ENCODE measurements at regions not wholly inside any gene's neighbourhood (a gene's known extent, or its start where the extent isn't known, plus 50 kb on each side); places are given as distances from the start of the nearest gene placed in this dataset.
"Not testable (repeated sequence)": the region's sequence is repeated elsewhere in the genome, so short reads cannot be mapped to it uniquely, and the experiment has no call there.

DNA sequence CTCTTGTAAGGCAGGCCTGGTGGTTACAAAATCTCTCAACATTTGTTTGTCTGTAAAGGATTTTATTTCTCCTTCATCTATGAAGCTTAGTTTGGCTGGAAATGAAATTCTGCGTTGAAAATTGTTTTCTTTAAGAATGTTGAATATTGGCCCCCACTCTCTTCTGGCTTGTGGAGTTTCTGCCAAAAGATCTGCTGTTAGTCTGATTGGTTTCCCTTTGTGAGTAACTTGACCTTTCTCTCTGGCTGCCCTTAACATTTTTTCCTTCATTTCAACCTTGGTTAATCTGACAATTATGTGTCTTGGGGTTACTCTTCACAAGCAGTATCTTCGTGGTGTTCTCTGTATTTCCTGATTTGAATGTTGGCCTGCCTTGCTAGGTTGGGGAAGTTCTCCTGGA, 186.1 kb upstream of the ZNF32 start:
- not testable (repeated sequence) for TF ChIP-seq ZFP3 (CRISPR knock-in tag; IDR thresholded peaks at IDR 0.05); ESRRG (CRISPR knock-in tag; IDR thresholded peaks at IDR 0.05); ARNTL (CRISPR knock-in tag; IDR thresholded peaks at IDR 0.05; ENCODE audit: borderline replicate concordance, low read depth); ISL1 (CRISPR knock-in tag; IDR thresholded peaks at IDR 0.05)
- TF ChIP-seq, protein P1, sequence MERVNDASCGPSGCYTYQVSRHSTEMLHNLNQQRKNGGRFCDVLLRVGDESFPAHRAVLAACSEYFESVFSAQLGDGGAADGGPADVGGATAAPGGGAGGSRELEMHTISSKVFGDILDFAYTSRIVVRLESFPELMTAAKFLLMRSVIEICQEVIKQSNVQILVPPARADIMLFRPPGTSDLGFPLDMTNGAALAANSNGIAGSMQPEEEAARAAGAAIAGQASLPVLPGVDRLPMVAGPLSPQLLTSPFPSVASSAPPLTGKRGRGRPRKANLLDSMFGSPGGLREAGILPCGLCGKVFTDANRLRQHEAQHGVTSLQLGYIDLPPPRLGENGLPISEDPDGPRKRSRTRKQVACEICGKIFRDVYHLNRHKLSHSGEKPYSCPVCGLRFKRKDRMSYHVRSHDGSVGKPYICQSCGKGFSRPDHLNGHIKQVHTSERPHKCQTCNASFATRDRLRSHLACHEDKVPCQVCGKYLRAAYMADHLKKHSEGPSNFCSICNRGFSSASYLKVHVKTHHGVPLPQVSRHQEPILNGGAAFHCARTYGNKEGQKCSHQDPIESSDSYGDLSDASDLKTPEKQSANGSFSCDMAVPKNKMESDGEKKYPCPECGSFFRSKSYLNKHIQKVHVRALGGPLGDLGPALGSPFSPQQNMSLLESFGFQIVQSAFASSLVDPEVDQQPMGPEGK (CRISPR knock-in tag; IDR thresholded peaks at IDR 0.05; ENCODE audit: borderline replicate concordance): not testable (repeated sequence)
- TF ChIP-seq, protein P2, sequence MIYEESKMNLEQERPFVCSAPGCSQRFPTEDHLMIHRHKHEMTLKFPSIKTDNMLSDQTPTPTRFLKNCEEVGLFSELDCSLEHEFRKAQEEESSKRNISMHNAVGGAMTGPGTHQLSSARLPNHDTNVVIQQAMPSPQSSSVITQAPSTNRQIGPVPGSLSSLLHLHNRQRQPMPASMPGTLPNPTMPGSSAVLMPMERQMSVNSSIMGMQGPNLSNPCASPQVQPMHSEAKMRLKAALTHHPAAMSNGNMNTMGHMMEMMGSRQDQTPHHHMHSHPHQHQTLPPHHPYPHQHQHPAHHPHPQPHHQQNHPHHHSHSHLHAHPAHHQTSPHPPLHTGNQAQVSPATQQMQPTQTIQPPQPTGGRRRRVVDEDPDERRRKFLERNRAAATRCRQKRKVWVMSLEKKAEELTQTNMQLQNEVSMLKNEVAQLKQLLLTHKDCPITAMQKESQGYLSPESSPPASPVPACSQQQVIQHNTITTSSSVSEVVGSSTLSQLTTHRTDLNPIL (CRISPR knock-in tag; IDR thresholded peaks at IDR 0.05; ENCODE audit: low read depth): not testable (repeated sequence)

Data from SK-N-SH treated with all-trans-retinoic acid at 6 μM for 48 hours (cell line).